K562 (cell line): ENCODE measurements at regions not wholly inside any gene's neighbourhood (a gene's known extent, or its start where the extent isn't known, plus 50 kb on each side); places are given as distances from the start of the nearest gene placed in this dataset.

ENCODE experiments used
- ATF2 ChIP-seq: sonication (generic); formaldehyde crosslinking; IDR thresholded peaks from 2 replicates; pipeline ENCODE4 v1.8.1; 2022; ENCODE audit warnings: missing genetic modification reagents
- BCLAF1 ChIP-seq, 2 experiments: fragments of 450-650 bp in 1 of 2; IDR thresholded peaks; 2 replicates each; pipeline ENCODE4 v1.6.1; 2011 to 2017; ENCODE audit warnings: low read depth in 2 of 2, antibody characterized with exemption in 1 of 2, borderline replicate concordance in 1 of 2, low read length in 1 of 2, mild to moderate bottlenecking in 1 of 2, mixed read lengths in 1 of 2; ENCODE audit not compliant: control insufficient read depth in 1 of 2
- KLF1 ChIP-seq: fragments of 450-650 bp; IDR thresholded peaks from 2 replicates; pipeline ENCODE4 v1.6.1; 2016; ENCODE audit warnings: missing genetic modification characterization, missing compliant biosample characterization
- NUFIP1 ChIP-seq: fragments of 450-650 bp; IDR thresholded peaks from 2 replicates; pipeline ENCODE4 v1.6.1; 2018; ENCODE audit not compliant: partially characterized antibody
- SMARCB1 ChIP-seq: IDR thresholded peaks from 2 replicates; pipeline ENCODE4 v1.6.1; 2011; ENCODE audit warnings: improper control_type of control experiment, low read depth; ENCODE audit not compliant: insufficient read length
- SMARCC2 ChIP-seq: fragments of 450-650 bp; IDR thresholded peaks from 2 replicates; pipeline ENCODE4 v1.6.1; 2017; ENCODE audit warnings: antibody characterized with exemption, moderate library complexity, mild to moderate bottlenecking, low read depth
- USF2 ChIP-seq: sonication (generic); formaldehyde crosslinking; IDR thresholded peaks from 2 replicates; pipeline ENCODE4 v1.5.0; 2020; ENCODE audit warnings: missing genetic modification reagents
- ZC3H4 ChIP-seq: sonication (generic); formaldehyde crosslinking; IDR thresholded peaks from 2 replicates; pipeline ENCODE4 v1.9.0; 2021; ENCODE audit warnings: missing genetic modification reagents, borderline replicate concordance
- TF ChIP-seq, protein P1 (sequence below), 3 experiments: IDR thresholded peaks in 2 of 3; conservative IDR thresholded peaks in 1 of 3; 2 replicates each; pipeline ENCODE4 v1.5.1; 2011 to 2012; ENCODE audit warnings: low read length in 3 of 3, mild to moderate bottlenecking in 3 of 3, control low read depth in 2 of 3, improper control_type of control experiment in 1 of 3, inconsistent platforms in 1 of 3, low read depth in 1 of 3, mixed read lengths in 1 of 3, moderate library complexity in 1 of 3; ENCODE audit not compliant: insufficient read depth in 2 of 3

GRCh38 chrX:40503094-40503493 is 77.7 kb upstream of the ATP6AP2 start:
- no peak for TF ChIP-seq SMARCB1
- no peak for TF ChIP-seq KLF1 (tag)
- no peak for TF ChIP-seq ZC3H4
- TF ChIP-seq, protein P1, sequence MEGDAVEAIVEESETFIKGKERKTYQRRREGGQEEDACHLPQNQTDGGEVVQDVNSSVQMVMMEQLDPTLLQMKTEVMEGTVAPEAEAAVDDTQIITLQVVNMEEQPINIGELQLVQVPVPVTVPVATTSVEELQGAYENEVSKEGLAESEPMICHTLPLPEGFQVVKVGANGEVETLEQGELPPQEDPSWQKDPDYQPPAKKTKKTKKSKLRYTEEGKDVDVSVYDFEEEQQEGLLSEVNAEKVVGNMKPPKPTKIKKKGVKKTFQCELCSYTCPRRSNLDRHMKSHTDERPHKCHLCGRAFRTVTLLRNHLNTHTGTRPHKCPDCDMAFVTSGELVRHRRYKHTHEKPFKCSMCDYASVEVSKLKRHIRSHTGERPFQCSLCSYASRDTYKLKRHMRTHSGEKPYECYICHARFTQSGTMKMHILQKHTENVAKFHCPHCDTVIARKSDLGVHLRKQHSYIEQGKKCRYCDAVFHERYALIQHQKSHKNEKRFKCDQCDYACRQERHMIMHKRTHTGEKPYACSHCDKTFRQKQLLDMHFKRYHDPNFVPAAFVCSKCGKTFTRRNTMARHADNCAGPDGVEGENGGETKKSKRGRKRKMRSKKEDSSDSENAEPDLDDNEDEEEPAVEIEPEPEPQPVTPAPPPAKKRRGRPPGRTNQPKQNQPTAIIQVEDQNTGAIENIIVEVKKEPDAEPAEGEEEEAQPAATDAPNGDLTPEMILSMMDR (IDR thresholded peaks at IDR 0.05 in 2 of 3, conservative IDR thresholded peaks at IDR 0.05 in 1 of 3; ENCODE audit: insufficient read depth in 2 of 3, low read depth in 1 of 3, low read length in 3 of 3): no peak
- TF ChIP-seq BCLAF1 (IDR thresholded peaks at IDR 0.05; ENCODE audit: borderline replicate concordance in 1 of 2, control insufficient read depth in 1 of 2, low read depth in 2 of 2, low read length in 1 of 2): no peak
- TF ChIP-seq USF2 (CRISPR knock-in tag): no peak
- no peak for TF ChIP-seq SMARCC2
- TF ChIP-seq ATF2 (CRISPR knock-in tag): no peak
- no peak for TF ChIP-seq NUFIP1
